Breast epithelium (tissue), 3 donors: ENCODE measurements at regions not wholly inside any gene's neighbourhood (a gene's known extent, or its start where the extent isn't known, plus 50 kb on each side); places are given as distances from the start of the nearest gene placed in this dataset.
"Not testable (repeated sequence)": the region's sequence is repeated elsewhere in the genome, so short reads cannot be mapped to it uniquely, and the experiment has no call there.

Source experiments
- CTCF ChIP-seq, 3 donors: fragments of 450-650 bp; IDR thresholded peaks; one replicate each; pipeline ENCODE4 v1.5.1; 2016 to 2017; ENCODE audit warnings: antibody characterized with exemption in 3 of 3, mild to moderate bottlenecking in 3 of 3, moderate library complexity in 3 of 3
- POLR2A ChIP-seq: fragments of 450-650 bp; IDR thresholded peaks from one replicate; pipeline ENCODE4 v1.6.1; 2016; ENCODE audit warnings: antibody characterized with exemption, mild to moderate bottlenecking, moderate library complexity

DNA sequence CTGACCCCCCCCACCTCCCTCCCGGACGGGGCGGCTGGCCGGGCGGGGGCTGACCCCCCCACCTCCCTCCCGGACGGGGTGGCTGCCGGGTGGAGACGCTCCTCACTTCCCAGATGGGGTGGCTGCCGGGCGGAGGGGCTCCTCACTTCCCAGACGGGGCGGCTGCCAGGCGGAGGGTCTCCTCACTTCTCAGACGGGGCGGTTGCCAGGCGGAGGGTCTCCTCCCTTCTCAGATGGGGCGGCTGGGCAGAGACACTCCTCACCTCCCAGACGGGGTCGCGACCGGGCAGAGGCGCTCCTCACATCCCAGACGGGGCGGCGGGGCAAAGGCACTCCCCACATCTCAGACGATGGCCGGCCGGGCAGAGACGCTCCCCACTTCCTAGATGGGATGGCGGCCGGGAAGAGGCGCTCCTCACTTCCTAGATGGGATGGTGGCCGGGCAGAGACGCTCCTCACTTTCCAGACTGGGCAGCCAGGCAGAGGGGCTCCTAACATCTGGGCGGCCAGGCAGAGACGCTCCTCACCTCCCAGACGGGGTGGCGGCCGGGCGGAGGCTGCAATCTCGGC lies 597.6 kb downstream of the ZEB2 start:
- not testable (repeated sequence) for TF ChIP-seq POLR2A; CTCF (IDR thresholded peaks at IDR 0.05)
